Activated CD4-positive, alpha-beta T cell treated with anti-CD3 and anti-CD28 coated beads, Interleukin-2, amount 50 U/mL, for 16 hours (primary cell): ENCODE measurements at regions not wholly inside any gene's neighbourhood (a gene's known extent, or its start where the extent isn't known, plus 50 kb on each side); places are given as distances from the start of the nearest gene placed in this dataset.
A peak's percentile ranks its signal among the peaks of the same experiment; 100 is the strongest.
"Not testable (repeated sequence)": the region's sequence is repeated elsewhere in the genome, so short reads cannot be mapped to it uniquely, and the experiment has no call there.

Experiments
- DNase-seq: peaks from one replicate; pipeline ENCODE4 v3.0.0-alpha.2; 2020

- no peak for DNase-seq
Observed at GRCh38 chr14:89521988-89522387, 105.0 kb upstream of the FOXN3 start.

GRCh38 chr14:89519040-89519439 lies 102.0 kb upstream of the FOXN3 start:
- no peak for DNase-seq

- no peak for DNase-seq
Observed at GRCh38 chr14:89516173-89516572, 99.1 kb upstream of the FOXN3 start.

- no peak for DNase-seq
Observed at GRCh38 chr14:89514601-89515000, 97.6 kb upstream of the FOXN3 start.

- no peak for DNase-seq
Observed at GRCh38 chr14:89509891-89510290, 92.9 kb upstream of the FOXN3 start.

- no peak for DNase-seq
Observed at GRCh38 chr14:89508863-89509262, 91.8 kb upstream of the FOXN3 start.

GRCh38 chr14:89507926-89508460 lies 91.0 kb upstream of the FOXN3 start:
- DNase-seq, result no peak

GRCh38 chr14:89507521-89507920 lies 90.5 kb upstream of the FOXN3 start:
- peak; percentile 74 for DNase-seq

- not testable (repeated sequence) for DNase-seq
Observed at GRCh38 chr14:89506891-89507452, 89.9 kb upstream of the FOXN3 start.

GRCh38 chr14:89504602-89505313 lies 87.7 kb upstream of the FOXN3 start:
- peak; percentile 46 for DNase-seq

GRCh38 chr14:89504091-89504490 lies 87.1 kb upstream of the FOXN3 start:
- no peak for DNase-seq

- DNase-seq, result no peak
Observed at GRCh38 chr14:89503431-89503996, 86.5 kb upstream of the FOXN3 start.

GRCh38 chr14:89502966-89503365 lies 85.9 kb upstream of the FOXN3 start:
- no peak for DNase-seq

GRCh38 chr14:89501381-89501780 lies 84.3 kb upstream of the FOXN3 start:
- DNase-seq, result no peak

GRCh38 chr14:89500303-89500702 lies 83.3 kb upstream of the FOXN3 start:
- DNase-seq, result no peak

GRCh38 chr14:89498878-89499277 lies 81.8 kb upstream of the FOXN3 start:
- no peak for DNase-seq

GRCh38 chr14:89495718-89496117 lies 78.7 kb upstream of the FOXN3 start:
- no peak for DNase-seq

GRCh38 chr14:89493877-89494634 lies 77.0 kb upstream of the FOXN3 start:
- no peak for DNase-seq

- DNase-seq, result no peak
Observed at GRCh38 chr14:89493406-89493805, 76.4 kb upstream of the FOXN3 start.

- no peak for DNase-seq
Observed at GRCh38 chr14:89491711-89492381, 74.8 kb upstream of the FOXN3 start.

GRCh38 chr14:89490466-89490865 lies 73.4 kb upstream of the FOXN3 start:
- no peak for DNase-seq

- no peak for DNase-seq
Observed at GRCh38 chr14:89489761-89490437, 72.9 kb upstream of the FOXN3 start.
